Bronchial epithelial cell (primary cell): ENCODE measurements at regions not wholly inside any gene's neighbourhood (a gene's known extent, or its start where the extent isn't known, plus 50 kb on each side); places are given as distances from the start of the nearest gene placed in this dataset.
A peak's percentile ranks its signal among the peaks of the same experiment; 100 is the strongest.

Experiments used
- DNase-seq: peaks from one replicate; pipeline ENCODE4 v3.0.0-alpha.2; 2010; ENCODE audit warnings: low read depth
- FAIRE-seq: peaks from 2 replicates; lab custom pipeline; 2011; peaks lifted over from hg19 to GRCh38; lab: Jason Lieb, UNC
- H3K27me3 ChIP-seq: 2 replicates; pipeline ENCODE4 v1.5.1; 2011; ENCODE audit warnings: low read length; ENCODE audit not compliant: control insufficient read depth, insufficient read depth
- H3K36me3 ChIP-seq: 2 replicates; pipeline ENCODE4 v1.5.1; 2011; ENCODE audit warnings: low read length; ENCODE audit not compliant: control insufficient read depth, insufficient read depth
- H3K4me3 ChIP-seq: 2 replicates; pipeline ENCODE4 v1.5.1; 2011; ENCODE audit warnings: mild to moderate bottlenecking, low read depth, low read length, control low read depth
- CTCF ChIP-seq: IDR thresholded peaks from 2 replicates; pipeline ENCODE4 v1.5.1; 2011; ENCODE audit warnings: mild to moderate bottlenecking, moderate library complexity, low read length, control low read depth, inconsistent platforms; ENCODE audit not compliant: insufficient read depth, severe bottlenecking

DNA sequence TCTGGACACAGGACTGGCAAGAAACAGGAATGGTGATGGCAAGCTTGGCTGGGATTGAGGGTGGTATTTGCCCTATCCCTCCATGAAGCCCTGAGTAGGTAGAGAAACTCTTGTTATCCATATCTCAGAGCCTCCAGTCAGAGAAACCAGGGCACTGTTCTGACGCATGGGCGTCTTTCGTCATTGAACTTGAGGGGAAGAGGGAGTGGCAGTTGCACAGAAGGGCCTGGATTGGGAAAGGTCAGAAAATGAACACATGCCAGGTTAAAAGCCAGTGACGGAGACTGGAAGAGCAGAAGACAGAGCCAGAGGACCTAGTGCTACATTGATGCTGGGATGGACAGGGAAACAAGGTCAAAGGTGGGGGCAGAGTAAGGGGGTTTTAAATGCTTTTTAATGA lies 516.7 kb downstream of the PLPP3 start:
- Histone ChIP-seq H3K36me3 (no peaks in the 10 kb centered on the region), H3K27me3 (no peaks in the 10 kb centered on the region), H3K4me3 (no peak overlapping the region)
- no peak for TF ChIP-seq CTCF
- DNase-seq = no peak
- FAIRE-seq = no peak

DNA sequence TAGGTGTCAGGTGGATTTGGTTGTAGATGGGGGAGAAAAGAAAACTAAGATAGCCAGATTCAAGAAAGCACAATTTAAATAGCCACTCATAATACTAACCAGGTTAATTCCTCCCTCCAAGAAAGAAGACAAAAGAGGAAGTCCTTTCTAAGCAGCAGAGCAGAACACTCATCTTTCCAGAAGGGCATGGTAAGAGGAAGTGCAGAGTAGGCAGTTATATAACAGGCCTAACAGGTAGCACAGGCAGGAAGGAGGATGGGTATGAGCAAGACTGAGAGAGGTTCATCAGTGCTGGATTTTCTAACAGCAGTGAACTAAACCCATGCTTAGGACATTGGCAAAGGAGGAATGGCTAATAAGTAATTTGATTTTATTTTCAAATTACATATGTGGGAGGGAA lies 517.5 kb downstream of the PLPP3 start:
- Histone ChIP-seq H3K4me3 (no peak overlapping the region), H3K36me3 (no peaks in the 10 kb centered on the region), H3K27me3 (no peaks in the 10 kb centered on the region)
- no peak for TF ChIP-seq CTCF
- DNase-seq (peak; percentile 57), FAIRE-seq (peak; percentile 68)

GRCh38 chr1:56060906-56061305 lies 518.5 kb downstream of the PLPP3 start:
- DNase-seq = no peak
- no peak for FAIRE-seq
- no peaks in the 10 kb centered on the region for H3K36me3 ChIP-seq
- no peak for TF ChIP-seq CTCF
- H3K27me3 ChIP-seq = no peaks in the 10 kb centered on the region
- H3K4me3 ChIP-seq = no peak overlapping the region

GRCh38 chr1:56057466-56058405 lies 521.6 kb downstream of the PLPP3 start:
- no peak for DNase-seq
- no peak for TF ChIP-seq CTCF

DNA sequence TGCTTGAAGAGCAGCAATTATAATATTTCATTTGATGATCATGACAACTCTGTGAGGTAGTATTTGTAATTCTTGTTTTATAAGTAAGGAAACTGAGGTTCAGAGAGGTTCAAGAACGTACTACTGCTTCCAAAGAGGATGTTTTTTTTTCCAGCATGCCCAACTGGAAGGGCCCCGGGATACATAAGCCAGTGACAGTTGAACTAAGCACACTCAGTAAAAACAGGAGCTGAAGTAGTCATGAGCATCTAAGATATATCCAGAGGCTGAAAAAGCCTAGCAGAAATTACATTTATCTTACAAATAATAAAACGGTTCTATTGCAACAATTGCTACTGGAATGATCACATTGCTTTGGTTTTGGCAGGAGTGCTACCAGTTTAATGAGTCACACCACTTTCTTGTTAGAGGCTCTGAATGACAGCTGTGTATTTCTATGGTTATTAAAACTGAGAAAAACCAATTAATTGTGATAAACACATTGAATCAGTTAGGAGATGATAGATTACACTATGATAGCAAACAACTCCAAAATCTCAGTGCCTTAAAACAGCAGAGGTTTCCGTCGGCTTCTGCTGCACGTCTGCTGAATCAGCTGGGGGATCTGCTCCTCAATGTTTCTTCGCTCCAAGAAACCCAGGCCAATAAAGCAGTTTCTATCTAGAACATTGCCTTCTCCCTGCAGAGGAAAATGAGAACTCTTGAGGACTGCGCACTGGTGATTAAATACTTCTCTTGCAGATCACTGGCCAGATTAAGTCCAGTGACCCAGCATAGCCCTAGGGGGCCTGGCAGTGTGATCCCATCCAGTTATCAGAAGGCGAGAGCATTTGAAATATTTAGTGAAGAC lies 522.7 kb downstream of the PLPP3 start:
- peak; percentile 43 for DNase-seq
- no peak for TF ChIP-seq CTCF

More at GRCh38 chr1:56057466-56058405, 521.6 kb downstream of the PLPP3 start:
- no peak for FAIRE-seq
- H3K27me3 ChIP-seq = no peaks in the 10 kb centered on the region
- H3K36me3 ChIP-seq = no peaks in the 10 kb centered on the region
- H3K4me3 ChIP-seq = no peak overlapping the region

More for the DNA sequence above, 522.7 kb downstream of the PLPP3 start:
- no peak for FAIRE-seq
- Histone ChIP-seq H3K27me3 (no peaks in the 10 kb centered on the region), H3K36me3 (no peaks in the 10 kb centered on the region), H3K4me3 (no peak overlapping the region)
